ENCODE measurements at regions not wholly inside any gene's neighbourhood (a gene's known extent, or its start where the extent isn't known, plus 50 kb on each side); places are given as distances from the start of the nearest gene placed in this dataset.
"Not testable (repeated sequence)": the region's sequence is repeated elsewhere in the genome, so short reads cannot be mapped to it uniquely, and the experiment has no call there.

DNA sequence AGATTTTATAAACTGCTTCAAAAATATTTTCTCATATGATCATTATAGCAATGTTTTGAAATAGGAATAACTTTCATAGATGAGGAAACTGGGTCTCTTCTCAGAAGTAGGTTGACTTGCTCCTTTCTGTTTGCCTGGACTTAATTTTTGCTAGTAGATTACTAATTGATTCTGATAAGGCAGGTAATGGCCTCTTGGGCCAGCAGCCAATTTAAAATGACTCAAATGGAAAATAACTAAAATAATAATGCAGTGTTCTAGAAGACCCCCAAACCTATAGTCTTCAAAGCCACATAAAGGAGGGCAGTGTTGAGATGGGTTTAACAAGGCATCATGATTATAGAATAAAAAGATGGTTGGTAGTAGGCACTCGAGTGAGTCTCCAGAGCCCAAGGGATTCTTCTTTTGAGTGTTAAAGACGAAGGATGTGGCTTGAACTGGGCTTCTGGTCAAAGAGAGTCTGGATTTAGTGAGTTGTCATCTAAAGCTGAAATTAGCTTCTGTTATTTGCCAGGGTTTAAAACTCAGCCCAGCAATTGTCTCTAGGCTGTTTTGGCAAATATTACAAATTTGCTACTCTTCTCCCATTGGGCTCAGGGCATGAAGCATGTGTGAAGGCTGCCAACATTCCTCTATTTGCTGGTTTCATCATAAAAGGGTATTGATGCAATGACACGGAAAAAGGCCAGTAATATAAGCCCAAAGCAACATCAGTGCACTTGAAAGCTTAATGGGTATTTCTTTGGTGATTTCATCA is 297.1 kb upstream of the MEIS2 start:
- no peak for DNase-seq (ENCODE audit: low read depth in 2 of 2)

DNA sequence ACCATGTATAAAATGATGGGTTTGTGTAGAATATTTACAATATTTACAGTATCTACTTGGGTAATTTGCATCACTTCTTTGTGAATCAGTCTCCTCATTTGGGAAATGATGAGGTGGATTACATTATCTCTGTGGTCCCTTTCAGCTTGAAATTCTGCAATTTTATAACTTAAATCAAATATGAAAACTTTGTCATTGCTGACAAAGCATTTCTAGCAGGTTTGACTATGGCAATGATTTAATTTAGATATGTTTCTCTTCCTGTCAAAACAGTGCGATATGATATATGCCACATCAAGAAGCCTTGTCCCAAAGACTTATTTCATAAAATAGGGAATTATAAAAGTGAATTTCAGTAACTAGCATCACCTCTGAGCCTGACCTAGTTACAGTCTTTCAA is 315.8 kb upstream of the MEIS2 start:
- DNase-seq (ENCODE audit: low read depth in 2 of 2) = no peak

DNA sequence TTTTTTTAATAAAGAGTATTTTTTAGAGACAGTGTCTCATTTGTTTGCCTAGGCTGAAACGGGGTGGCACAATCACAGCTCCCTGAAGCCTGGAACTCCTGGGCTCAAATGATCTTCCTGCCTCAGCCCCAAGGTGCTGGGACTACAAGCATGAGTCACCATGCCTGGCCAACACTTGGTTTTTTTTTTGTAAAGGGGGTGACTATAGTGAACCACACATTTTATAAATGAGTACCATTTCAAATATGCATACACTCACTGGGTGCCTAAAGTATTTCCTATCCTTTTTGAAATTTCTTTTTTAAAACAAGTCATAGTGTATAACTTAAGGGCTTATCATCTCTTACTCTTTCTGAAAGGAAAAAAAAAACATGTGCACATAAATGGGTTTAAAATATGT is 325.2 kb upstream of the MEIS2 start:
- DNase-seq (ENCODE audit: low read depth in 2 of 2) = no peak

DNA sequence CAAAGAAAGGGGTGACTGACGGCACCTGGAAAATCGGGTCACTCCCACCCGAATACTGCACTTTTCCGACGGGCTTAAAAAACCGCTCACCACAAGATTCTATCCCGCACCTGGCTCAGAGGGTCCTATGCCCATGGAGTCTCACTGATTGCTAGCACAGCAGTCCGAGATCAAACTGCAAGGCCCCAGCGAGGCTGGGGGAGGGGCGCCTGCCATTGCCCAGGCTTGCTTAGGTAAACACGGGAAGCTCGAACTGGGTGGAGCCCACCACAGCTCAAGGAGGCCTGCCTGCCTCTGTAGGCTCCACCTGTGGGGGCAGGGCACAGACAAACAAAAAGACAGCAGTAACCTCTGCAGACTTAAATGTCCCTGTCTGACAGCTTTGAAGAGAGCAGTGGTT is 327.0 kb upstream of the MEIS2 start:
- not testable (repeated sequence) for DNase-seq (ENCODE audit: low read depth in 2 of 2)

DNA sequence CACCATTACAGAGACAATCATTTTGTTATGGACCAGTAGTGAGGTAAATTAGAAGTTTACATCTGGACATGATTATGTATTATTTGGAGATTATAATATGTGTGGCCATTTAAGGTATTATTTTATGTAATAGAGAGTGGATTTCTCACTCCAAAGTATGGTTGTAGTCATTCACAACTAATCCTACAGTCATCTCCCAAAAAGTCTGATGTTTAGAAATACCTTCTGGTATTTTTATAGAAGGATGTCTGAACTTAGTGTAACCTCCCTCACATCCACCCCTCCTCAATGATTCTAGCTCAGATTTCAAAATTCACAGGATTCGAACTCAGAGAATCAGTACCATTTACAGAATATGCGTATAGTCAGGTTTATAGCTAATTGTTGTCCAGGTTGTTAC is 346.6 kb upstream of the MEIS2 start:
- DNase-seq (ENCODE audit: low read depth in 2 of 2) = no peak

DNA sequence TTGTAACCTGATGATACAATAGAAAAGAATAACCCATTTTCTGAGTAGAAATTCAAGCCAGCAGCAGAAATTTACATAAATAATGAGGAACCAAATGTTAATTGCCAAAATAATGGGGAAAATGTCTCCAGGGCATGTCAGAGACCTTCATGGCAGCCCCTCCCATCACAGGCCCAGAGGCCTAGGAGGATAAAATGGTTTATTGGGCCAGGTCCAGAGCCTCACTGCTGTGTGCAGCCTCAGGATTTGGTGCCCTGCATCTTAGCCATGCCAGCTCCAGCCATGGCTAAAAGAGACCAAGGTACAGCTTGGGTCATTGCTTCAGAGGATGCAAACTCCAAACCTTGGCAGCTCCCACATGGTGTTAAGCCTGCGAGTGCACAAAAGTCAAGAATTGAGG is 352.1 kb upstream of the MEIS2 start:
- DNase-seq (ENCODE audit: low read depth in 2 of 2) = no peak

DNA sequence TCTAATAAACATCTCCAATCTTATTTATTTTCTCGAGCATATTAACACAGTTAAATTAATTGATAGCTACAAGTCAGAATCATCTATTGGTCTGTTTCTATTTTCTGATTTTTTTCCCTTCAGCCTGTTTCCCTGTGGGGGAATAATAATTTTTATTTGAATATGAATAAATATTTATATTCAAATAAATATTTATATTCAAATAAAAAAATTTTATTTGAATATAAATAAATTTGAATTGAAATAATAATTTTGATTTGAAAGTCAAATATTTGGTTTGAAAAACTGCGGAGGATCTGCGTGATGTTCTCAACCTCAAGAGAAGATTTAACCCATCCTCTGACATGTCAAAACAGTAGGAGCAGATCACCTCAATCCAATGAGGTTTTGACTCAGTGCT is 380.1 kb upstream of the MEIS2 start:
- no peak for DNase-seq (ENCODE audit: low read depth in 2 of 2)

DNA sequence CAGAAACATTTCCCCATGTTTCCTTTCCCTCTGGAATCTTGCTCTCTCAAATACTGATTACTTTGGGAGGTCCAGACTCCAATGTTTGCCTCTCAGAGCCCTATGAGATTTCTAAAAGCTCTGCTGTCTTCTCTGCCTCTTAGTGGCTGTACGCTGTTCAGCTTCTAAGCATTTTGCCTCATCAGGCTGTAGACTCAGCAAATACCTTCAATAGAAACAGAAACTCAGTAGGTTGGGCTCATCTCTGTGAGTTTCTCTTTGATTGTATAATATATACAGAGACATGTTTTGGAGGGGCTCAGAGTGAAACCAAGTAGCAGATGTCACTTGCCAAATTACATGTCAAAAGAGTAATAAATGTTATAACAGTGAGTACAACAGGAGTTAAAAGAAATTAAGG is 380.8 kb upstream of the MEIS2 start:
- DNase-seq (ENCODE audit: low read depth in 2 of 2) = no peak

- no peak for DNase-seq (ENCODE audit: low read depth in 2 of 2)
Observed at GRCh38 chr15:37483779-37484178, 383.4 kb upstream of the MEIS2 start.

DNA sequence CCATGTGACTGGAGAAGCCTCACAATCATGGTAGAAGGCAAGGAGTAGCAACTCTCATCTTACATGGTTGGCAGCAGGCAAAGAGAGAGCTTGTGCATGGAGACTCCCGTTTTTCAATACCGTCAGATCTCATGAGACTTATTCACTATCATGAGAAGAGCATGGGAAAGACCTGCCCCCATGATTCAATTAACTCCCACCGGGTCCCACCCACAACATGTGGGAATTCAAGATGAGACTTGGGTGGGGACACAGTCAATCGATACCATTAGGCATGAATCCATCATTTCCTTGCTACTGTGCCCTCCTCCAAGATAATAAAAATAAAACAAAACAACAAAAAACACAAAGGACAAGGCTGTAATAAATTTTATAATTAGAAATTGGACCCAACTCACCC is 384.7 kb upstream of the MEIS2 start:
- DNase-seq (ENCODE audit: low read depth in 2 of 2) = no peak

DNA sequence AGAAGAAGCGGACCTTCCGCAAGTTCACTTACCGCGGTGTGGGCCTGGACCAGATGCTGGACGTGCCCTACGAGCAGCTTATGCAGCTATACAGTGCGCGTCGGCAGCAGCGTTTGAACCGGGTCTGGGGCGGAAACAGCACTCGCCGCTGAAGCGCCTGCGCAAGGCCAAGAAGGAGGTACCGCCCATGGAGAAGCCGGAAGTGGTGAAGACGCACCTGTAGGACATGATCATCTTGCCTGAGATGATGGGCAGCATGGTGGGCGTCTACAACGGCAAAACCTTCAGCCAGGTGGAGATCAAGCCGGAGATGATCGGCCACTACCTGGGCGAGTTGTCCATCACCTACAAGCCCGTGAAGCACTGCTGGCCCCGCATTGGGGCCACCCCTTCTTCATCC is 390.4 kb upstream of the MEIS2 start:
- DNase-seq (ENCODE audit: low read depth in 2 of 2) = no peak

DNA sequence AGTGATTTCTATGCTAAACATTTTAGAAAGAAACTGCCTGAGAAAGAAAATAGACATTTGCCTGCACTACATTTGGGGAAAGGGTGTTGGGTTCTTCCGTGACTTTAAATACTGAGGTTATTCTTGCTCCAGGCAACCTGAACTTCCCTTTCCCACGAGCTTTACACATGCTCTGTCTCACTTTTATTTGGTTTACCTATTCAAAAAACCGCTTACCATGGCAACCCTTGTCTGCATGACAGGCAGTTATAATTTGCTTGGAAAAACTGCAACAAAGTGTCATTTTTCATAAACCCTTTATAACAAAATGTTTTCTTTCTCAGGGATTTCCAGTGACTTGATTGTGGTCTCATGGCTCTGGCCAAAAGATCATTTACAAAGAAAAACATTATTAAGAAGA is 416.3 kb upstream of the MEIS2 start:
- no peak for DNase-seq (ENCODE audit: low read depth in 2 of 2)

DNA sequence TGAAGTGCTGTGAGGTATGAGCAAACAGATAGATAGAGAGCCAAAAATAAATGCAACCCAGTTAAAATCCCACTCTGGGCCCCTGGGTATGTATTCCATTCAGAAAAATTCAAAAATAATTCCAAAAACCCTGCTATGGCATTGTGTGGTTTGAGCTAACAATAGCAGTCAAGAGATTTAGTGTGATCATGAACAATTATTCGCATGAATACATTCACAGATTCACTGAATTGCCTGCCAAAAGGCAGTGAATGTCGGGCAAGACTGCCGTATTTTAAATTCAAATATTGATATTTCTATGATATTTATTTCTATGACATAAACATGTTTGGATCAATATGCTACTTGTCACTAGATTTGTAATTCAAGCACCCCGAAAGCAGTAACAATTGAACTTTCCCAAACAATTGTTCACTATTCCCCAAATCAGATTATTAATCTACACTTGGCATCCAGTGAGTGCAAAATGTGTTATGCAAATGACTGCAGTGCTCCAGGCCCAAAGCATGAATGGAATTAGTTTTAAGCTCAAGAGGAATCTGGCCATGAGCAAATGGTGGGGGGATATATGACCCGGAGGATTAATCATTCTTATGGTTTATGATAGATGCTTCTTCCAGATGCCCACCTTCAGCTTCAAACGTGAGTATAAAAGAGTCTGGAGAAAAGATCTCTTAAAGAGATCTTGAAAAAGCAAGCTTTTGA is 417.0 kb upstream of the MEIS2 start:
- DNase-seq (ENCODE audit: low read depth in 2 of 2) = no peak

DNA sequence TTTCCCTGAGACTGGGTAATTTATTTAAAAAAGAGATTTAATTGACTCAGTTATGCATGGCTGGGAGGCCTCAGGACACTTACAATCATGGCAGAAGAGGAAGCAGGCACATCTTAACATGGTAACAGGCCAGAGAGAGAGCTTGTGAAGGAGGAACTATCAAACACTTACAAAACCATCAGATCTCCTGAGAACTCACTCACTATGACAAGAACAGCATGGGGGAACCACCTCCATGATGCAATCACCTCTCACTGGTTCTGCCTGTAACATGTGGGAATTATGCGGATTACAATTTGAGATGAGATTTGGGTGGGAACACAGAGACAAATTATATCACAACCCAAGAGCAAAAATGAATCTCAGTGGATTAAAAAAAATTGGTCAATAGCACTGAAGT is 416.0 kb upstream of the TMCO5A start:
- no peak for DNase-seq (ENCODE audit: low read depth in 2 of 2)

DNA sequence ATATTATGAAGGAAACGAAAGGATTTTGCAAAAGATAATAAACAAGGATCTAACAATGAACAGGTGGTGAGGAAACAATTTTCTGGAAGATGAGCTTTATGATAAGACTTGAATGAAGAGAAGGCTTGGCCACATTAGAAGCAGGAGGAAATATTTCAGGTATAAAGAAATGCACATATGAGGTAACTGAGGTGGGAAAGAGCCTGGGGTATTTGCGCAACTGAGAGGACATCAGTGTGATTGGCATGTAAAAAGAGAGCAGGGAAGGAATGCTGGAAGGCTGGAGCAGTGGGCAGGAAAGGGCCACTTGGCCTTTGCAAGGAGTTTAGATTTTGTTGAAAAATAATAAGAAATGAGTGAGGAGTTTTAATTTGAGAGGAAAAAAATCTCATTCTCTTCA is 414.4 kb upstream of the TMCO5A start:
- no peak for DNase-seq (ENCODE audit: low read depth in 2 of 2)

DNA sequence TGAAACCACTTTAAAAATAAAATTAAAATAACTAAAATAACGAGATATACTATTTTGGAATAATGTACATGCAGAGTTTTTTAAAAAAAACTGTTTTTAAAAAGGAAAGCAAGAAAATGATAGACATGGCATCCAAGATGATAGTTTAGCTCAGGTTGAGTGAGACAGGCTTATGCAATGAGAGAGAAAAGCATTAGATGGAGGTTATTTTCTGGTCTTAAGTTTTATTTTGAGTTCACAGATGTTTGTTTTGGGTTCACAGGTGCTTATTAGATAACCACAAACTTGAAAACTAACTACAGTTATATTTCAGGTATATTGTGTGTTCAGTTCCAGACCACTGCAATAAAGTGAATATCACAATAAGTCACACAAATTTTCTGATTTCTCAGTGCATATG is 413.6 kb upstream of the TMCO5A start:
- DNase-seq (ENCODE audit: low read depth in 2 of 2) = no peak

DNA sequence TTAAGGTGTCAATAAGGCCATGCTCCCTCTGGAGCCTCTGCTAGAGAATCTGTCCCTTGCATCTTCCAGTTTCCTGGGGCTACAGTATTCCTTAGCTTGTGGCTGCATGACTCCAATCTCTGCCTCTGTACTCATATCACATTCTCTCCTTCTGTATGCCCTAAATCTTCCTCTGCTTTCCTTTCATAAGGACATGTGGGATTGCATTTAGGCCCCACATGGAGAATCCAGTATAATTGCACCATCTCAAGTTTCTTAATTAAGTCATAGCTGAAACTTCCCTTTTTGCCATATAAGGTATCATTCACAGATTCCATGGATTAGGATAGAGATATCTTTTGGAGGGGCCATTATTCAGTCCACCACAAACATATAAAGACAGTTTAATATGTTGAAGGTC is 409.8 kb upstream of the TMCO5A start:
- no peak for DNase-seq (ENCODE audit: low read depth in 2 of 2)

DNA sequence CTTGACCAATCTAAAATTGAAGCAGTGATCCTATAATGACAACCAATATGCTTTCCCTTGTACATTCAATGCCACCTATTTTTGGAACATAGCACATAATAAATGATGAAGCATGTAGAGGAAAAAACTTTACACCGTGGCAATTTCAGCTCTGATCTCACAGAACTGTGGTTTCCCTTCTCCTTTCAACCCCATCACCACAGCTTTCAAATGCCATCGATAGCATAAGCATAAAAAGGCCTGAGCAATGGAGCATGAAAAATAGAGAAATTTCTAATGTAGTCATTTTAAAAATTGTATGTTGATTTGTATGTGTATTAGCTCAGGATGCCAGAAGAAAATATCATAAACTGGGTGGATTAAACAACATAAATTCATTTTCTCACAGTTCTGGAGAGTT is 406.0 kb upstream of the TMCO5A start:
- DNase-seq (ENCODE audit: low read depth in 2 of 2) = no peak

- no peak for DNase-seq (ENCODE audit: low read depth in 2 of 2)
Observed at GRCh38 chr15:37536967-37537605, 397.4 kb upstream of the TMCO5A start.

DNA sequence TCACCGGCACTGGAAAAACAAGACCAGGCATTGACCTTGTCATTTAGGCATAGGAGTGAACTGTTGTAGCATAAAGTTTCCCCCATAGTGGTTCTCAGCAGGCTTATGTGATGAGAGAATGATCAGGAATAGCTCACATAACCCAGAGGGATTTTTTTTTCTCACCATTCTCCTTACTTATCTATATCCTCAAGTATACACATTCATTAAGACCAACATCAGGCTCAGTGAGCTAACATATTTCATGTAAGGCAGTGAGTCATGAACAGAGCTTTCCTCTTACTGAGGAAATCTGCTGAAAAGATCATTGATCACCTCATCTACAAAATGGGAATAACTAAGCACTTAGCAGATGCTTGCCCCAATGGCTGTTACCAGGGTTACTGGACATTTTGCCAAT is 396.6 kb upstream of the TMCO5A start:
- no peak for DNase-seq (ENCODE audit: low read depth in 2 of 2)

GRCh38 chr15:37548116-37548515 is 386.3 kb upstream of the TMCO5A start:
- no peak for DNase-seq (ENCODE audit: low read depth in 2 of 2)

DNA sequence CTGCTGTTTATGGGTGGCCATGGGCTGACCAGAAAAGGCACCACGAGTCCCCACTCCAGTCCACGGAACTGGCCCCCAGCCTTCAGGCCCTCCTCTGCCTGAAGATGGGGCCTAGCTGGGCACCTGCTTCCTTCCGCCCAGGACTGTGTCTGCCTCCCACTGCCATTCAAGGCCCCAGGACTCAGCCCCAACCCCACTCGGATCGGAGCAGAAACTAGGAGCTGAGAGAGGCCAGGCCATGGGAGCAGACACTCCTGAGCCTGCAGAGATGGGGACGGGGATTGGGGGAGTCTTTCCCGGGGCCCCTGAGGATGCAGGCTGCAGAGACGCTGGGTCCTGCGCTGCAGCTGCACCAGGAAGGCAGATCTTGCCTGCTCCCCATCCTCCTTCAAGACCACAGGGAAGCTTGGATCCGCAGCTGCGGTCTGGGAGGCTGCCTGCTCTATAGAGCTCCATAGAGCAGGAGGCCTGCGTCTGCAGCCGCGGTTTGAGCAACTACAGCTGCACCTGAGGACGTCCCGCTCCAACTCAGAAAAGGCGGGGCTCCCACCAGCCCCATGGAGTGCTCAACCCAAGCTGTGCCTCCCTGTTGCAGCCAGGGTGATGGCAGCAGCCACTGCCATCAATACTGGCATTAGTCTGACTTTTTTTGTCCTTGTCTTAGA is 383.9 kb upstream of the TMCO5A start:
- DNase-seq (ENCODE audit: low read depth in 2 of 2) = no peak

GRCh38 chr15:37572401-37572800 is 362.0 kb upstream of the TMCO5A start:
- no peak for DNase-seq (ENCODE audit: low read depth in 2 of 2)

Data from stimulated activated CD8-positive, alpha-beta memory T cell treated with anti-CD3 and anti-CD28 coated beads, Interleukin-15, amount 100 ng/mL, for 48 hours (primary cell).